B cell (primary cell): ENCODE measurements at regions not wholly inside any gene's neighbourhood (a gene's known extent, or its start where the extent isn't known, plus 50 kb on each side); places are given as distances from the start of the nearest gene placed in this dataset.

Source experiments
- ATAC-seq: fragments of 200-7000 bp; cut with Tn5 transposase; one replicate; pipeline ENCODE4 v1.10.0; 2021; ENCODE audit warnings: low read depth, mild to moderate bottlenecking, moderate number of reproducible peaks, moderate library complexity
- CTCF ChIA-PET: fragments of 350-600 bp; sonication (Branson Sonifier 250); formaldehyde crosslinking; loops from one replicate; lab custom pipeline; 2021; ENCODE audit warnings: antibody characterized with exemption, inconsistent platforms; lab: Charles Lee
- POLR2A ChIA-PET: fragments of 350-600 bp; sonication (Branson Sonifier 250); formaldehyde crosslinking; loops from one replicate; lab custom pipeline; 2021; ENCODE audit warnings: antibody characterized with exemption; lab: Charles Lee
- DNase-seq: peaks from one replicate; pipeline ENCODE4 v3.0.0; 2013
- H2AFZ ChIP-seq: 2 replicates; pipeline ENCODE4 v1.6.1; 2012; ENCODE audit warnings: mild to moderate bottlenecking, low read depth, low read length; ENCODE audit not compliant: insufficient read depth, poor library complexity, severe bottlenecking
- H3K27ac ChIP-seq, 2 donors: 1 replicate in 1 of 2; 2 replicates in 1 of 2; pipeline ENCODE4 v1.5.1; 2012 to 2013; ENCODE audit warnings: low read length in 2 of 2, mild to moderate bottlenecking in 2 of 2, moderate library complexity in 1 of 2
- H3K27me3 ChIP-seq, 4 experiments: fragments of 200-600 bp in 1 of 4; sonication (generic) in 1 of 4; replicated peaks in 1 of 4; 1 replicate in 2 of 4; 2 replicates in 2 of 4; pipeline versions ENCODE4 v1.6.1 to v1.7.0; 2013 to 2016; ENCODE audit warnings: low read length in 3 of 4, mild to moderate bottlenecking in 2 of 4, mixed read lengths in 1 of 4, moderate library complexity in 1 of 4; ENCODE audit not compliant: insufficient read depth in 4 of 4, control insufficient read depth in 3 of 4; ENCODE audit errors: control extremely low read depth in 1 of 4
- H3K36me3 ChIP-seq, 2 experiments: replicated peaks in 1 of 2; 1 replicate in 1 of 2; 2 replicates in 1 of 2; pipeline versions ENCODE4 v1.6.1 to v1.7.1; 2013; ENCODE audit warnings: low read length in 1 of 2; ENCODE audit not compliant: insufficient read depth in 2 of 2, control insufficient read depth in 1 of 2; ENCODE audit errors: control extremely low read depth in 1 of 2, extremely low read depth in 1 of 2
- H3K4me1 ChIP-seq, 2 donors: fragments of 200-600 bp in 1 of 2; sonication (generic) in 1 of 2; 1 replicate in 1 of 2; 2 replicates in 1 of 2; pipeline versions ENCODE4 v1.5.1 to v1.6.1; 2013 to 2017; ENCODE audit warnings: low read length in 2 of 2; ENCODE audit not compliant: control insufficient read depth in 2 of 2, insufficient read depth in 2 of 2
- H3K4me2 ChIP-seq: replicated peaks from 2 replicates; pipeline ENCODE3; 2012; ENCODE audit warnings: mild to moderate bottlenecking, low read depth, low read length; ENCODE audit not compliant: poor library complexity, severe bottlenecking
- H3K4me3 ChIP-seq, 5 experiments: fragments of 200-600 bp in 1 of 5; sonication (generic) in 1 of 5; 1 replicate in 3 of 5; 2 replicates in 2 of 5; pipeline versions ENCODE4 v1.5.1 to v1.7.0; 2011 to 2016; ENCODE audit warnings: low read length in 4 of 5, mild to moderate bottlenecking in 4 of 5, low read depth in 2 of 5, control low read depth in 1 of 5, moderate library complexity in 1 of 5; ENCODE audit not compliant: insufficient read depth in 1 of 5; ENCODE audit errors: control extremely low read depth in 1 of 5, extremely low read depth in 1 of 5
- H3K79me2 ChIP-seq: fragments of 200-600 bp; sonication (generic); one replicate; pipeline ENCODE4 v1.6.0; 2016; ENCODE audit warnings: low read length; ENCODE audit not compliant: control insufficient read depth, insufficient read depth
- H3K9ac ChIP-seq: fragments of 200-600 bp; sonication (generic); 2 replicates; pipeline ENCODE4 v1.6.1; 2017; ENCODE audit warnings: mild to moderate bottlenecking, low read length, moderate library complexity
- H3K9me3 ChIP-seq, 3 donors: one replicate each; pipeline versions ENCODE4 v1.6.1 to v1.7.1; 2013; ENCODE audit warnings: low read length in 2 of 3; ENCODE audit not compliant: control insufficient read depth in 2 of 3, insufficient read depth in 1 of 3; ENCODE audit errors: control extremely low read depth in 1 of 3
- H4K20me1 ChIP-seq: 2 replicates; pipeline ENCODE4 v1.6.0; 2012; ENCODE audit warnings: mild to moderate bottlenecking, low read length; ENCODE audit not compliant: insufficient read depth, control insufficient read depth, poor library complexity, severe bottlenecking
- H3K27ac Mint-ChIP-seq: one replicate; pipeline ENCODE4 v1.8.0; 2021; ENCODE audit warnings: mixed read lengths
- H3K27me3 Mint-ChIP-seq: one replicate; pipeline ENCODE4 v1.8.0; 2021; ENCODE audit warnings: mixed read lengths
- H3K4me1 Mint-ChIP-seq: one replicate; pipeline ENCODE4 v1.8.0; 2021; ENCODE audit warnings: mixed read lengths
- H3K4me3 Mint-ChIP-seq: one replicate; pipeline ENCODE4 v1.8.0; 2021; ENCODE audit warnings: mixed read lengths
- H3K9me3 Mint-ChIP-seq: one replicate; pipeline ENCODE4 v1.8.0; 2022; ENCODE audit warnings: mixed read lengths; ENCODE audit not compliant: insufficient read depth
- CTCF ChIP-seq: fragments of 200-600 bp; IDR thresholded peaks from one replicate; pipeline ENCODE4 v1.8.0; 2022; ENCODE audit warnings: antibody characterized with exemption, mild to moderate bottlenecking
- EZH2 ChIP-seq: IDR thresholded peaks from 2 replicates; pipeline ENCODE4 v1.6.1; 2012; ENCODE audit warnings: borderline replicate concordance, low read depth, mild to moderate bottlenecking, moderate library complexity, low read length; ENCODE audit not compliant: insufficient read depth, poor library complexity, severe bottlenecking
- WGBS: methylation state at CpG from one replicate; pipeline ENCODE4 v1.1.5; 2013; ENCODE audit warnings: missing lambda C conversion rate; ENCODE audit not compliant: insufficient coverage; 5-methylcytosine and 5-hydroxymethylcytosine counted together
- intact Hi-C: fragments of 100-400 bp; cut with micrococcal nuclease; formaldehyde crosslinking; loops from one replicate; pipeline ENCODE4 v1.10.0; 2022

- Mint-ChIP-seq H3K27ac (no peak overlapping the region), H3K9me3 (peaks cover 3% of the 10 kb centered on the region), H3K27me3 (no peaks in the 10 kb centered on the region), H3K4me1 (no peaks in the 10 kb centered on the region), H3K4me3 (no peak overlapping the region)
- H3K4me2 ChIP-seq, result no peak overlapping the region
- H3K79me2 ChIP-seq, result no peaks in the 10 kb centered on the region
- no peak overlapping the region for H3K9ac ChIP-seq
- no peak overlapping the region for H3K4me3 ChIP-seq
- H3K36me3 ChIP-seq, result no peaks in the 10 kb centered on the region
- no peak overlapping the region for H3K27ac ChIP-seq
- no CpG with 5 or more reads among the region's 3 CpGs for WGBS
- intact Hi-C loops, result no loop called here
- H2AFZ ChIP-seq, result no peak overlapping the region
- DNase-seq (no peak), ATAC-seq (no peak)
- peaks cover 0 to 6% (median 0%) of the 10 kb centered on the region in 3 donors for H3K9me3 ChIP-seq
- CTCF ChIA-PET, result no interaction called here
- no peaks in the 10 kb centered on the region for H3K27me3 ChIP-seq
- POLR2A ChIA-PET, result no interaction called here
- H3K4me1 ChIP-seq, result no peaks in the 10 kb centered on the region
- no peaks in the 10 kb centered on the region for H4K20me1 ChIP-seq
- TF ChIP-seq EZH2, result no peak
Measured at GRCh38 chr3:87442470-87442869, 166.1 kb upstream of the POU1F1 start.

GRCh38 chr3:87437765-87438164 is 161.4 kb upstream of the POU1F1 start:
- Histone ChIP-seq H3K9me3 (no peaks in the 10 kb centered on the region), H3K27ac (no peak overlapping the region), H2AFZ (no peak overlapping the region), H3K9ac (no peak overlapping the region), H3K36me3 (no peaks in the 10 kb centered on the region), H3K4me1 (no peaks in the 10 kb centered on the region), H3K4me3 (no peak overlapping the region), H4K20me1 (no peaks in the 10 kb centered on the region), H3K27me3 (no peaks in the 10 kb centered on the region), H3K4me2 (no peak overlapping the region), H3K79me2 (no peaks in the 10 kb centered on the region)
- no peaks in the 10 kb centered on the region for H3K4me1 Mint-ChIP-seq
- no peak overlapping the region for H3K27ac Mint-ChIP-seq
- ChIA-PET POLR2A (no interaction called here), CTCF (no interaction called here)
- ATAC-seq, result no peak
- WGBS, result 40% methylated on average over 1 of the region's 1 CpG
- DNase-seq, result no peak
- TF ChIP-seq CTCF (no peak), EZH2 (no peak)
- no peaks in the 10 kb centered on the region for H3K9me3 Mint-ChIP-seq
- intact Hi-C loops, result no loop called here
- H3K4me3 Mint-ChIP-seq, result no peak overlapping the region
- no peaks in the 10 kb centered on the region for H3K27me3 Mint-ChIP-seq
